ENCODE measurements at regions not wholly inside any gene's neighbourhood (a gene's known extent, or its start where the extent isn't known, plus 50 kb on each side); places are given as distances from the start of the nearest gene placed in this dataset.

GRCh38 chr11:25633230-25633629 is 698.7 kb upstream of the ANO3 start:
- TF ChIP-seq CTCF (IDR thresholded peaks at IDR 0.05; ENCODE audit: insufficient read depth, low read length) (no peak), POLR2AphosphoS5 (IDR thresholded peaks at IDR 0.05; ENCODE audit: low read depth) (no peak), REST (IDR thresholded peaks at IDR 0.05; ENCODE audit: insufficient replicate concordance, low read depth) (no peak)
